ENCODE measurements at regions not wholly inside any gene's neighbourhood (a gene's known extent, or its start where the extent isn't known, plus 50 kb on each side); places are given as distances from the start of the nearest gene placed in this dataset.

DNA sequence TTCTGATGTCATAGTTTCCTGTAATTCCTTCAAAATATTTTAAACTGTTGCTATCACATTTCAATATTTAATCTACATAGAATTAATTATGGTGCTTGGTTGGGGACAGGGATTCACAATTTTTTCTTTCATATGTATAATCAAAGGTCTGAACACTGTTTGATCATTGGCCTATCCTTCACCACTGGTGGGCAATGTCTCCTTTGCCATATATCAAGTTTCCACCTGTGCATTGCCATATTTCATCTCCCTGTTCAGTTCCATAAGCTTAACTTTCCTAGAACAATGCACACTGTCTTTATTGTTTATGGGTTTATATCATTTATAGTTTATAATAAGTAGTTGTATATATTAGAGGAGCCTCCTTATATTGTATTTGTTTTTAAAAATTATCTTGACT is 374.9 kb upstream of the PTBP2 start:
- TF ChIP-seq ZNF157 (tag by site-specific recombination; IDR thresholded peaks at IDR 0.05), result no peak
- no peak for TF ChIP-seq ZEB2 (tag by site-specific recombination; IDR thresholded peaks at IDR 0.05)
- no peak for TF ChIP-seq CTCF (tag by site-specific recombination; IDR thresholded peaks at IDR 0.05)
- TF ChIP-seq ZBTB21 (tag by site-specific recombination; IDR thresholded peaks at IDR 0.05), result no peak
- TF ChIP-seq, protein P1, sequence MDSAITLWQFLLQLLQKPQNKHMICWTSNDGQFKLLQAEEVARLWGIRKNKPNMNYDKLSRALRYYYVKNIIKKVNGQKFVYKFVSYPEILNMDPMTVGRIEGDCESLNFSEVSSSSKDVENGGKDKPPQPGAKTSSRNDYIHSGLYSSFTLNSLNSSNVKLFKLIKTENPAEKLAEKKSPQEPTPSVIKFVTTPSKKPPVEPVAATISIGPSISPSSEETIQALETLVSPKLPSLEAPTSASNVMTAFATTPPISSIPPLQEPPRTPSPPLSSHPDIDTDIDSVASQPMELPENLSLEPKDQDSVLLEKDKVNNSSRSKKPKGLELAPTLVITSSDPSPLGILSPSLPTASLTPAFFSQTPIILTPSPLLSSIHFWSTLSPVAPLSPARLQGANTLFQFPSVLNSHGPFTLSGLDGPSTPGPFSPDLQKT (IDR thresholded peaks at IDR 0.05; ENCODE audit: borderline replicate concordance, low read depth, low read length), result no peak
- TF ChIP-seq ZNF394 (tag by site-specific recombination; IDR thresholded peaks at IDR 0.05; ENCODE audit: borderline replicate concordance), result no peak
- no peak for TF ChIP-seq ZFP41 (tag by site-specific recombination; IDR thresholded peaks at IDR 0.05; ENCODE audit: borderline replicate concordance)
- TF ChIP-seq TCF7L2 (IDR thresholded peaks at IDR 0.05; ENCODE audit: borderline replicate concordance, low read depth, low read length), result no peak
- TF ChIP-seq ZNF280D (tag by site-specific recombination; IDR thresholded peaks at IDR 0.05), result no peak
- TF ChIP-seq ZNF510 (tag by site-specific recombination; IDR thresholded peaks at IDR 0.05; ENCODE audit: insufficient replicate concordance), result no peak
- TF ChIP-seq MYNN (tag by site-specific recombination; IDR thresholded peaks at IDR 0.05; ENCODE audit: borderline replicate concordance), result no peak
- no peak for TF ChIP-seq ATF2 (tag by site-specific recombination; IDR thresholded peaks at IDR 0.05; ENCODE audit: low read depth)

Measured in HEK293 (cell line).